ENCODE measurements at regions not wholly inside any gene's neighbourhood (a gene's known extent, or its start where the extent isn't known, plus 50 kb on each side); places are given as distances from the start of the nearest gene placed in this dataset.
"Not testable (repeated sequence)": the region's sequence is repeated elsewhere in the genome, so short reads cannot be mapped to it uniquely, and the experiment has no call there.

DNA sequence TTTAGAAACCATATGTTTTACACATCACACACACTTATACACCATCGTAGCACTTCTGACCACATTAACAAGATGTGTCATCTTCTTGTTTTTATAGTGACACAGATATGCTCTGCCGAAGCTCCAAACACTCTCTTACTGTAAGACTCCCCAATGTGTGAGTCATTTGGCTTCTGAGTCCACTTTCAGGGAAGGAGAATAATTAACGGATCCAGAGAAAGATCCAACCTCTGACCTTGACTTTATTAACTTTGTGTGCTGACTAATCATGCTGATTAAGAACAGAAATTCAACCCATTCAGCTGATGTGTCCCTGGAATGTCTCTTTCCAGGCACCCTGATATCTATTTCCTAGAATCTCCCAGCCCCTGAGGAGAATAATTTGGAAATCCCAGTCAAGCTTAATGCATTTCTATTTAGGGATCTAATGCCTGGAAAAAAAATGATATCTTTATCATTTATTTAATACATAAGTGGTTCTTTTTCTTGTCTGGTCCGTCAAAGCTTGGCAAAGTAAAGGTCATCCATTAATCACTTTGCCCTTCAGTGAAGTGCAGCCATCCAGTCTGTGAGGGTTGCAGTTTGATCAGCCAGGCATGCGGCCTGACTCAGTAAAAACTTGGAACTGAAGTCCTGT lies 615.8 kb upstream of the SYT4 start:
- no peak for DNase-seq

DNA sequence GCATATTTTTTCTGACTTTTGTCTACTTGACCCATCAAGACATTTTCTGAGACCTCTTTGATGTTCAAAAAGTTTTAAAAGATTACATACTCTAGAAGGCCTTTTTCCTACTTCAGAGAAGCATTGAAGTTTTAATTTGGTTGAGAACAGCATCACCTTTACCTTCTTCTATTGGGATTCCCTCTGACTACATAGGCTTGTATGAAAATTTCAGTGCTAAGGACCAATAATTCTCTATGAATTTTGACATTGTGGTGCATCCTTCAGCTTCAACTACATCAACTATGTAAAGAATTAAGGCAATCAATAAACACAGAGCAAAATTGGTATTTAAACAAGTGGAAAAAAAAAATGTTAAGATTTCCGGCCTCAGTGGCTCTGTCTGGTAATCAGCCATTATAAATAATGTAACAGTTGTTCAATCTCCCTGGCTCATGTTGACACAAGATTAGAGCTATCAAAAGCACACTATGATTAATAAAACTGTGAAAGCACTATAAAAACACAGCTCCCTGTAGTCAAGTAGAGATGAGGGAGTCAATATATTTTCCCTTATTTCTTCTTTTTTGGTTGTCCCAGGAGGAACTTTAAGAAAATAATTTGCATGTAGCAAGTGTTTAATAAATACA lies 627.0 kb upstream of the SYT4 start:
- no peak for DNase-seq

DNA sequence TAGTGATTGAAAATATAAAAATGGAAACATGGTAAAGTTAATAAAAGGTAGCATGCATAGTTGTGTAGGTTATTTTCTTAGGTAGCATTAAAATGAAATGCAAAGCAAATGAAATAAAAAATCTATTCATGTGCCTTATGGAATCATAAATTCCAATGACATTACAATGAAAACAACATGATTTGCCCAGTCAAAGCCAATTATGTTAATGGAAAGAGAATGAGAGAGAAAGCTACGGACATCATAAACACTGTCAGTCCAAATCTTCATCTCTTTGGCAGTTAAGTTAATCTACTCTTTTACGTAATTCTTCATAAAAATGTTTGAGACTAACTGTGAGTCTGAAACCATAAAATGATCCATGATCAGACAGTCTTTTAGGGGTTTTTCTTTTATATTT lies 636.7 kb upstream of the SYT4 start:
- no peak for DNase-seq

DNA sequence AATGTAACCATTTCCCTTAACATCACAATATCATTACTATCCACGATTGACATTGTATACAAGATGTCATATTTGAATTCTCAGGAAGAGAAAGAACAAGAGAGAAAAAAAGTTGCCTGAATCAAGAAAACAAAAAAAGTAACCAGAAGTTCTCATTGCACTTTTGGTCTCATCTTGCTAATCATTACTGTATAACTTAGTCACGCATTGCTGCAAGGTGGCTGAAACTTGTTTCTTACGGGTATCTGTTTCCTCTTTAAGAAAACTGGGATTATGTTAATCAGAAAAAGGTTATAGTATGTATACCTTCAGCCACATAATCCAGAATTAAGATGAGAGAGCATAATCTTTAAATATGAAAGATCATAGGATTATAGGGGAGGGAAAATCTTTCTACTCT lies 639.7 kb upstream of the SYT4 start:
- DNase-seq: no peak

DNA sequence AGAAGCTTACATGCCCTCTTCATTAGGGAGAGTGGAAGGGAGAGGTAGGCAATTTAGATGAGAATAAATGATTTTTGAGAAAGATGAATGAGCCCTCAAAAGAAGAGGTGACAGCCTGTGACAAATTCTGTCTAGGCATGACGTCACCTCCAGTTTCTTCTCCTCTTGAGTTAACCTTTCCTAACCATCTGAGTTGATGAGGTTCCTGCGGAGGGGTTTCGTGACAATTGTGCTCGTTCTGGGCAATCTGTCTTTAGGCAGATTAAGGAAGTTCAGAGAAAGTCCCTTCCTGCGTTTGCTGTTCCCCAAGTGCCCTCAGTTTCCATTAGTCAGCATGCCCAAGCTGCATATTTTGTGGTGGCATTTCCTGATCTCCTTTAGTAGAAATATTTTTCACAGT lies 640.2 kb upstream of the SYT4 start:
- DNase-seq: no peak

DNA sequence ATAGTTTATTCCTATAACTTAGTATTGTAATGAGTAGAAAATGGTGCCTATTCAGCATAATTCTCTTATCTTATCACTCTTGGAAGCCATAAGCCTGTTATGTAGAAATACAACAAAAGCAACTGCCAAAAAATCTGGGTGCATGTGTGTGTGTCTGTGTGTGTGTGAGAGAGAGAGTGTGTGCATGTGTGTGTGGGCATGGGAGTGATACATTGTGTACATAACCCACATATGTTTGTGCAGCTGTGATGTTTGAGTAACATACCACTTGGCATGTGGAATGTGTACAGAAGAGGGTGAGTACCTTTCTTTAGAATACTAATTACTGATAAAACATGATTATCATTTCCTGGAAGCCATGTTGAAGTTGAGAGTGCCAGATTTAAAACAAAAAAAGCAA lies 642.3 kb upstream of the SYT4 start:
- DNase-seq: no peak

DNA sequence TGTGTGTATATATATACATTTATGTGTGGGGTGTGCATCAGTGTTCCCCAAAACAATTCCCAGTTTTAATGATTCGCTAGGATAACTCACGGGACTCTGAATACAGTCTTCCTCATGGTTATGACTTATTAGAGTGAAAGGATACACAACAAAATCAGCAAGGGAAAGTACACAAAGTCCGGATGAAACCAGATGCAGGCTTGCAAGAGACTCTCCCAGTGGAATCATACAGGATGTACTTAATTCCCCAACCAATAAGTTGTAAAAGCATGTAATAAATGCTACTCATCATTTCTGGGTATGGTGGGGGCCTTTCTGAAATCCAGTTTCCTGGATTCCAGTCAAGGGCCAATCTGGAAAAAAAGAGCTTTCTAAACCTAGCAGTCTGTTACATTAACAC lies 654.1 kb upstream of the SYT4 start:
- DNase-seq: no peak

DNA sequence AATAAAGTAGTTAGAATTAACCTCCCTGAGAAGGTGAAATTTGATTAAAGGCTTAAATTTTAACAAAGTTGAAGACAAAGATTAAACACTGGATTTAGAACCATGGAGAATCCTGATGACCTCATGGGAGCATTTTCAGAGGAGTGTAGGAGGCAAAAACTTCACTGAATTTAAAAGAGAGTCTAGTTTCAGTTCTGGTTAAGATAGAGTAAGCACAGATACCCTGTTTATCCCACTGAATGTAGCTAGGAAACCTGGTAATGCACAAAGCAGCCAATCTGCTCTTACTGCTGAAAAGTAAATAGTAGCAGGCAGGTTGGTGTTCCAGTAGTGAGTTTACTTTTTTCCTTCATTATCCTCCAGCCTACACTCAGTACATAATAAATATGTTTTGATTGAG lies 654.9 kb upstream of the SYT4 start:
- DNase-seq: no peak

DNA sequence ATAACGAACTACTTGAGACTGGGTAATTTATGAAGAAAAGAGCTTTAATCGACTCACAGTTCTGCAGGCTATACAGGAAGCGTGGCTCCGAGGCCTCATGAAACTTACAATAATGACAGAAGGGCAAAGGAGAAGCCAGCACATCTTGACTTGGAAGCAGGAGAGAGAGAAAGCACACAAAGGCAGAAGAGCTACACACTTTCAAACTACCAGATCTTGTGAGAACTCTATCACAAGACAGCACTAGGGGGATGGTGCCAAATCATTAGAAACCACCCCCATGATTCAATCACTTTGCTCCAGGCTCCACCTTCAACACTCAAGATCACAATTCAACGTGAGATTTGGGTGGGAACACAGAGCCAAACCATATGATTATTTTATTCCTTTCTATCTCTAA lies 655.9 kb upstream of the SYT4 start:
- DNase-seq: no peak

DNA sequence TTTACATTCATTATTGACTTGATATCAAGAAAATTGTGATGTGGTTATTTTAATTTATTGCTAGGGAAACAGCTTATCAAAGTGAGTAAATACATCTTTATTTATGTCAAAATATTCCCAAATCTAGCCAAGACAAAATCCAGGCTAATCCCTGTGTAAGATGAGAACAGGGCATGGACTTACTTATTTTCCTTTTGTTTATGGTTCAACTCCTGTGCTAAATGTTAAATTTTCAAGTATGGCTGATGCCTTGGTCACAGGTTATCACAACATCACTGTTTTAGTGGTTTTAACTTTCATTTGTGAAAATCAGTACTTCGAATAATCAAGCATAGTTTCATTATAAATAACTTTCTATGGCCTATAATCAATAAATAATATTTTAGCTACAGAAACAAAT lies 657.0 kb upstream of the SYT4 start:
- DNase-seq: no peak

DNA sequence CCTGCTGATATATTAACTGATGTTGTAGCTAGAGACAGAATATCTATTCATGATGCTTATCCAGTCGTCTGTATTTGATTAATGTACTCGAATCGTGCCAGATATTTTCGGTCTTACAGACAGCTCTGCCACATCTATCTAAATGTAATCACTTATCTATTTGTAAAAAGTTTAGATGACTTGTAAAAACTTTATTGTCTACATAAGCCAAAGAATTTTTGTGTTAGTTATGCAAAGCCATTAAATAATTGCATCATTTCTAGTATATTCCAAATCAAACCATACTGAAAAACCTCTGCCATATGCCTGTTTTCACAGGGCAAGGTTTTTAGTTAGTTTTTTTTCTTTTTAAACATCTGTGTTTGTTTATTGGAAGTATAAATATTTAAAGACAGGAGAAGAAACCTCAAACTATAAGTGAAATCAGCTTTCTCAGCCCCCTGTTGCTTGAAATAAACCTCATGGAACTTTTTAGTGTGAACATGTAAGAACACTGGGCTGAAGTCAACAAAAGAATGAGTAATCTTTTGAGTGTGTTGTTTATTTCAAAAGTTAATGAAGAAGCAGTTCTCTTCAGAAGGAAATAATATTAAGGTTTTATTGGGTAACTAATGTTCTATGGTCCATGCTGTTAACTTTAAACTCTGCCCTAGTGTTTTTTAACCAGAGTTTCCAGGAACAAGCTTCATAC lies 657.6 kb upstream of the SYT4 start:
- no peak for DNase-seq

DNA sequence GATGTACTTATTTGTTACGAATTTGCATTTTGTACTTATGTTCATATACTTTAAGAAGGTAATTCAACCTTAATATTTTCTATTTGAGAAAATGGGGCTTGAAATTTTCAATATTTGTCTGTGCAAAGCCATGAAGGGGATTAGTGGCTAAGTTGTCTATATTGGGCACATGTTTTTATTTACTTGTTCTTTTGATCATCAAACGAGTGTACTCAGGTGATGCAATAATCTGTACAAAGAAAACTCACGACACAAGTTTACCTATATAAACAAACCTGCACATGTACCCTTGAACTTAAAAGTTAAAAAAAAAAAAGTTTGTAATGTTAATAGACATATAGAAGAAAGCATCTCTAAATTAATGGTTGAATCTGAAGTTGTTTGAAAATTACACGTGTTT lies 658.9 kb upstream of the SYT4 start:
- DNase-seq: no peak

DNA sequence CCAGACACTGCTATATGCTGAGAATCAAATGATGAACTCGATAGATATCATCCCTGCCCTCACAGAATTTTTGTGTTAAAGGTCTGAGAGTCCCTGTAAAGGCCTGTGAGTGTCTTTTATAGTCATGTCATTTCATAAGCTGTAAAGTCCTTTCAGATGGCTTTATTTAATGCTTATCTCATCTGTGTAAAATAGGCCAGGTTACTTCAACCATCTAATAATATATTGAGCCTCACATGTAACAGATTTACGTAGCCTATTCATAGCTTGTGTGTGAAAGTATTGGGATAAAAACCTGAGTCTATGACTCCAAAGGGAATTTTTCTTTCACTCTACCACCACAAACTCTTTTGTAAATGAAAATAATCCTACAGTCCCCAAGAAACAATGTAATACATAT lies 672.0 kb upstream of the SYT4 start:
- no peak for DNase-seq

DNA sequence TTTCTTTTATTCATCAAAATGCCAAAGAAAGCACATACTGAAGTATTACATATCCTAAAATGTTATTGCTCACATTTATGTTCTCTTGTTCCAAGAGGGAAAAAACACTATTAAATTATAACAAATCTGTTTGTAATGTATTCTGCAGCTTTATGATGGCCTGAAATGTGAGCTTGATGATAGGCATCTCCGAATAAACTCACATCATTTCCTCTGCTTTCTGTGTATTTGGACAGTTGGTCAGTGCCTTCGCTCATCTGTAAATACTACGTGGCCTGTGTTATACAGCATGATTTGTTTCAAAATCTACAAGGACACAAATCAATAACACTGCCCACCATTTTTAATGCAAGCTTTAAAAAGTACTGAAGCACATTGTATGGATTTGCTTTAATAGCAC lies 672.8 kb upstream of the SYT4 start:
- DNase-seq: no peak

DNA sequence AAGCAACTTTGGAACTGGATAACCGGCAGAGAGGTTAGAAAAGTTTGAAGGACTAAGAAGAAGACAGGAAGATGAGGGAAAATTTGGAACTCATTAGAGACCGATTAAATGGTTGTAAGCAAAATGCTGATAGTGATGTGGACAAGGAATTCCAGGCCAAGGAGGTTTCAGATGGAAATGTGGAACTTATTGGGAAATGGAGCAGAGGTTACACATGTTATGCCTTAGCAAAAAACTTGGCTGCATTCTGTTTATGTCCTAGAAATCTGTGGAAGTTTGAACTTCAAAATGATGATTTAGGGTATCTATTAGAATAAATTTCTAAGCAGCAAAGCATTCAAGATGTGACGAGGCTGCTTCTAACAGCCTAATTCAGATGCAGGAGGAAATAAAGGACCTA lies 675.1 kb upstream of the SYT4 start:
- no peak for DNase-seq

DNA sequence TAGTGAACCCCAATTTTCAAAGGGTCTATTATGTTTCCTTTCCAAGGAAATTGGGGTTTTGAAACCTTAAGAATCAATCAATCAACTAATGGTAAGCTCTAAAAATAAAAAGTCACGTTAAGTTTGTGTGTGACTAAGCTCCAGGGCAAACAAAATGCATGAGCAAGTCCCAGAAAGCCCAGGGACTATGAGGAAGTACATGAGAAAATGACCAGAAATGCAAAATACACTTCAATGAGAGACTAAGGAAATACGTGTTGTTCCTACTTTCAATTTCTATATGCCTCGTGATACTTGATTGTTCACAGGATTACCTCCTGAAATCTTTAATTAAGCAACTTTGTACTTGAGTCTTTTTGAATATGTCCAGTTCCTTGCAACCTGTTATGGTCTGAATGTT lies 684.4 kb upstream of the SYT4 start:
- DNase-seq: peak; percentile 3 to 30

DNA sequence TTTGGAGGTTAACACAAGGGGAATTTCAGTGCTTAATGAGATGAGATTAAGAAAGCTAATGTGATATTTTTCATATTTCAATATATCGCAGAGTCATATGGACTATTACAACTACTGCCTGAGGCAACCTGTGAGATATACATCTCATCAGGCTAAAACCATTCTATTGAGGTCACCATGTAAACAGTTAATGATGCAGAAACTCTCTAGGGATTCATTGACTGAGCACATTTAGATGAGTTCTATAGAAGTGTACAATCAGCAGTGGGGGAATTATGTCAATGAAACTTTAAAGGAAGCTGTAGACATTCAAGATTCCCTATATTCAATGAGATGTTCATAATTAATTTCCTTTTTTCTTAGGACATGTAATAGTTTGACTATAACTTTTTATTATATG lies 687.4 kb upstream of the SYT4 start:
- no peak for DNase-seq

DNA sequence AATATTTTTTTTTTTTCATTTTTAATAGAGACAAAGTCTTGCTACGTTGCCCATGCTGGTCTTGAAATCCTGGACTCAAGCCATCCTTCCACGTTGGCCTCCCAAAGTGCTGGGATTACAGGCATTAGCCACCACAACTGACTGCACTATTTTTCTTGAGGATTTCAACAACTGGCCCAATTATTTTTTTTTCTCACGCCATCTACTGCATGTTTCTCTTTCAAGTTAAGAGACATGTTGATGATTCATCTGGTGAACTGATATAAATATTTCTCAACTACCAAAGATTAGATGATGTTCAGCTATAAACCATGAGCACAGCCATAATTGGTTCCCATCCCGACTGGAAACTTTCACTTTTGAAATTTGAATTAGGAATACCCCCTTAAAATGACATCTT lies 688.4 kb upstream of the SYT4 start:
- DNase-seq: no peak

DNA sequence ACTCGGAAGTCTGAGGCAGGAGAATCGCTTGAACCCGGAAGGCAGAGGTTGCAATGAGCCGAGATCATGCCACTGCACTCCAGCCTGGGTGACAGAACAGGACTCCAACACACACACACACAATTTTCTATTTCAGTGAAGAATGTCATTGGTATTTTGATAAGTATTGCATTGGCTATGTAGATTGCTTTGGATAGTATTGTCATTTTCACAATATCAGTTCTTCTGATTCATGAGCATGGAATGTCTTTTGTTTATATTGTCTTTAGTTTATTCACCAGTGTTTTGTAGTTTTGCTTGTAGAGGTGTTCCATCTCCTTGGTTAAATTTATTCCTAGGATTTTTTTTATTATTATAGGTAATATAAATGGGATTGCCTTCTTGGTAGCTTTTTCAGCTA lies 693.4 kb upstream of the SYT4 start:
- DNase-seq: no peak

DNA sequence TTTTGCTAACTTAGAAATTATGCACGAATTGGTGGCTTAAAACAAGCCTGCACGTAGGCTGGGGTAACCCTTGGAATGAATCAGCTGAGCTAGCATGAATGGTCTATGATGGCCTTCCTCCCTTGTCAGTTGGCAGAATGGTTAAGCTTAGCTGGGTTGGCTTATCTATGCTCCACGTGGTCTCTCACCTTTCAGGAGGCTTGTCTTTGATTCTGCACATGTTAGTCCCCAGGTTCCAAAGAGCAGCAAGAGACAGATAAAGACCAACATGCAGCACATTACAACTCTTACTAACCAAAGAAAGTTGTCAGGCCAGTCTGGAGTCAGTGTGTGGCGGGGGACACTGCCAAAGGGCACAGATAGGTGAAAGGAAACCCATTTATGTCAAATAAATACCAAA lies 700.9 kb upstream of the SYT4 start:
- no peak for DNase-seq

DNA sequence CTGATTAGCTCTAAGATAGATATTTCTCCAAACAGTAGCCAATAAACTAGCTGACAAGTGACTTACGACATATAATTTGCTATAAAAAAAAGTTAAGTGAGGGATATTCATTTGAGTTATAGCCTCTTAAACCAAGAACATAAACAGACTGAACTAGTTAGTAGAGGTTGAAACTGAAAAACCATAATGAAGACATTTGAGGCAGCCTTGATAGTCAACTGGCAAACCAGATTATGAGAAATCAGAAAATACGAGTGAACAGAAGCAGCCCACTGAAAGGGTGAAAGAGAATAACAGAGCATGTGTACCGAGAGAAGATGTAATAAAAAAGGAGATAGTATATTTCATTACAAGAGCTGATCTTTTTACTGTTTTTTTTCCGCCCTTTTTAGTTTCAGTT lies 698.1 kb upstream of the SETBP1 start:
- DNase-seq: no peak

DNA sequence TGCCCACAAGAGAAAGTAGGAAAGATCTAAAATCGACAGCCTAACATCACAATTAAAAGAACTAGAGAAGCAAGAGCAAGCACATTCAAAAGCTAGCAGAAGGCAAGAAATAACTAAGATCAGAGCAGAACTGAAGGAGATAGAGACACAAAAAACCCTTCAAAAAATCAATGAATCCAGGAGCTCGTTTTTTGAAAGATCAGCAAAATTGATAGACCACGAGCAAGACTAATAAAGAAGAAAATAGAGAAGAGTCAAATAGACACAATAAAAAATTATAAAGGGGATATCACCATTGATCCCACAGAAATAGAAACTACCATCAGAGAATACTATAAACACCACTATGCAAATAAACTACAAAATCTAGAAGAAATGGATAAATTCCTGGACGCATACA lies 693.6 kb upstream of the SETBP1 start:
- DNase-seq: not testable (repeated sequence)

DNA sequence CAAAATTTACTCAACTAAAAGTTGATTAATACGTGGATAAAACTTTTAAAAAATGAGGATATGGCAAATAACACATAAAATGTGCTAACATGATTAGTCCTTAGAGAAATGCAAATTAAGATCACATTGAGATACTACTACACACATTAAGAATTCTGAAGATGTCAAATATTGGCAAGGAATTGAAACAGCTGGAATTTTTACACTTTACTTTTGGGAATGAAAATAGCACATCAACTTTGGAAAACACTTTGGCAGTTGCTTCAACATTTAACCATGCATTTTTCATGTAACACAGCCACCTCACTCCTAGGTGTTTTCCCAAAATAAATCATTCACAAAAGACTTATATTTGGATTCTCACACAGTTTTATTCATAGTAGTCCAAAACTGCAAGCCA lies 687.9 kb upstream of the SETBP1 start:
- DNase-seq: no peak

DNA sequence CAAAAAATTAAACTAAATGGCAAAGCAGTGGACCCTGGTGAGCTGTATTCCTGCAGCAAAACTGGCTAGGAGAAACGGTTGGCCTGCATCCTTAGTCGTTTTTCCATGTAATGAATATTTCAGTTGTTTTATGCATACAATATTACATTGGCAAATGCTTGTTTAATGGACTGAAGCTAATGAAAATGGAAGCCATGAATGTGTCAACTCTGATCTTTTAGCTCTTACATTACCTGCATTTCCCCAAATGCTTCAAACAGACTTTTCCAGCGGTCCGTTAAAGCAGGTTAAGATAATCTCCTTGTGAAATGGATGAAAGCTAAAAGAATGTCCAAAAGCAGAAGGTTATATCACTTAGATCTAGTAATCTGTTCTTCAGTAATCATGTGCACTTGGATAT lies 686.3 kb upstream of the SETBP1 start:
- no peak for DNase-seq

DNA sequence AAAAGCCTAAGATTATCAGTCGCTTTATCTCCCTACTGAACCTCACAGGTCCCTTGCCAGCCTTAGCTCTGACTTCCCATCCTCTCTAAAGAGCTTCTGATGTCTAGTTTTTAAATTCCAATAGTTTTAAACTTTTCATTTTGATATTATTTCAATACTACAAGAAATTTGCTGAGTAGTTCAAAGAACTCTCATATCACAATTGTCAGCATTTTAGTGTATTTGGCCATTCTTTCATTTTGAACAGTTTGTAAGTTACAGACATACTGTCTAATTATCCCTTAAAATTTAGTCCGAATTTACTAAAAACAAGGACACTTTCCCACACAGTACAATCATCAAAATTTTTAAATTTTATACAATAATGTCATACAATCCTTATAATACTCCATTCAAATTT lies 666.8 kb upstream of the SETBP1 start:
- DNase-seq: no peak

All from inflammatory macrophage treated with lipopolysaccharide for 1 hour (primary cell).